HAP-1 (cell line): ENCODE measurements at regions not wholly inside any gene's neighbourhood (a gene's known extent, or its start where the extent isn't known, plus 50 kb on each side); places are given as distances from the start of the nearest gene placed in this dataset.

Source experiments
- DNase-seq, 2 experiments: peaks; one replicate each; pipeline ENCODE4 v3.0.0-alpha.2; 2016 to 2020; ENCODE audit warnings: low spot score in 2 of 2
- H3K27me3 ChIP-seq: fragments of 250-450 bp; sonication (Bioruptor Pico); 2 replicates; pipeline ENCODE4 v1.5.1; 2020; ENCODE audit warnings: low read depth, mild to moderate bottlenecking, moderate library complexity
- H3K36me3 ChIP-seq: fragments of 250-450 bp; sonication (Bioruptor Pico); replicated peaks from 2 replicates; pipeline ENCODE4 v1.5.1; 2020; ENCODE audit warnings: mild to moderate bottlenecking
- H3K4me1 ChIP-seq: fragments of 250-450 bp; sonication (Bioruptor Pico); 2 replicates; pipeline ENCODE4 v1.5.1; 2020; ENCODE audit warnings: mild to moderate bottlenecking
- H3K4me3 ChIP-seq: fragments of 250-450 bp; sonication (Bioruptor Pico); 2 replicates; pipeline ENCODE4 v1.5.1; 2020; ENCODE audit warnings: mild to moderate bottlenecking, moderate library complexity
- H3K9me3 ChIP-seq: fragments of 250-450 bp; sonication (Bioruptor Pico); 2 replicates; pipeline ENCODE4 v1.5.1; 2020; ENCODE audit warnings: mild to moderate bottlenecking, moderate library complexity
- in situ Hi-C: fragments of 300-500 bp; cut with MboI; formaldehyde crosslinking; loops from 3 replicates; pipeline ENCODE4 v1.14.3; 2020; ENCODE audit warnings: low sequenced_read_pairs, inconsistent platforms, mixed read lengths

DNA sequence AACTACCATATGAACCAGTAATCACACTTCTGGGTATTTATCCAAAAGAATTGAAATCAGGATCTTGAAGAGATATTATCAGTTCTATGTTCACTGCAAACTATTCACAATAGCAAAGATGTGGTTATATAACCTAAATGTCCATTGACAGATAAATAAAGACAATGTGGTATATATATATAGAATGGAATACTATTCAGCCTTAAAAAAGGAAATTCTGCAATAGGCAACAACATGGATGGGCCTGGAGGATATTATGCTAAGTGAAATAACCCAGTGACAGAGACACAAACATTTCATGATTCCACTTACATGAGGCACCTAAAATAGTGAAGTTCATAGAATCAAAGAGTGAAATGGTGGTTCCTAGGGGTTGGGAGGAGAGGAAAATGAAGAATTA lies 90.6 kb upstream of the CDK1 start:
- Histone ChIP-seq H3K27me3 (no peaks in the 10 kb centered on the region), H3K4me3 (no peak overlapping the region)
- in situ Hi-C loops: no loop called here

DNA sequence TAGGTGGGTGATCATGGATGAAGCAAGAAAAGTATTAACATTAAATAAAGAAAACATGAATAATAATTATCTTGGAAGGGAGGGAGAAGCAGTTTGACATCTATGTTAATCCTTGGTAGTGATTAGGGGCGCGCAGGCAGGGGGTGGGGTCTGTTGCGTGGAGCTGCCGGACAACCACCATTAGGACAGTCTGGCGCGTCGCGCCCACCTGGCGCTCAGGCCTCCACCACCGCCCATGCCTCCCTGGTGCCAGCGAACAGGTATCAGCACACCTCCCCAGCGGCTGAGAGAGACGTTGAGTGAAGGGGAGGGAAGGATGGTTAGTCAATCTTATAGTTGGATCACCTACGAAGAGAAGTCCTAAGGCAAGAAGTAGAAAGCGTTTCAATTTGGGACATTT lies 94.2 kb upstream of the CDK1 start:
- Histone ChIP-seq H3K4me1 (no peaks in the 10 kb centered on the region), H3K4me3 (no peak overlapping the region), H3K27me3 (no peaks in the 10 kb centered on the region), H3K36me3 (no peaks in the 10 kb centered on the region), H3K9me3 (peaks cover 3% of the 10 kb centered on the region; the same call in 1 of the 2 replicates)
- in situ Hi-C loops: no loop called here
- no peak for DNase-seq

More for the DNA sequence above, 90.6 kb upstream of the CDK1 start:
- H3K36me3 ChIP-seq: no peaks in the 10 kb centered on the region
- 0 out of 2 replicates have a peak, but pooled peaks cover 3% of the 10 kb centered on the region for H3K9me3 ChIP-seq
- no peaks in the 10 kb centered on the region for H3K4me1 ChIP-seq
- DNase-seq: no peak

DNA sequence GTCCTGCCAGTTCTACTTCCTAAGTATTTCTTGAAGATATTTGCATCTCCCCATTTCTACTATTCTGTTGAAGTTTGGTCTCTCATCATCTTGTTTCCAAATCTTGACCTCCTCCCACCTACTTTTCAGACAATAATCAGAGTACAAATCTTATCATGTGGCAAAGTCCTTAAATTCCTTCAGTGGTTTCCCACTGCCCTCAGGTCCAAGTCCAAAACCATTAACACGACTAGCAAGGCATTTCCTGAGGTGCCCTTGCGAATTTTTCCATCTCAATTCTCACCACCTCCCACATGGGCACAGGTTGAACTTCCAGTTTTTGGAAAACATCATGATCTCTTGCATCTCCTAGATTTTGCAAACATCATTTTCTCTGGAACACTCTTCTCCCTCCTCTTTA lies 97.2 kb upstream of the CDK1 start:
- no peaks in the 10 kb centered on the region for H3K36me3 ChIP-seq
- no peak overlapping the region for H3K4me3 ChIP-seq
- no peaks in the 10 kb centered on the region for H3K27me3 ChIP-seq
- H3K4me1 ChIP-seq: no peaks in the 10 kb centered on the region
- H3K9me3 ChIP-seq: peaks cover 3% of the 10 kb centered on the region; the same call in 1 of the 2 replicates
- in situ Hi-C loops: no loop called here
- no peak for DNase-seq

DNA sequence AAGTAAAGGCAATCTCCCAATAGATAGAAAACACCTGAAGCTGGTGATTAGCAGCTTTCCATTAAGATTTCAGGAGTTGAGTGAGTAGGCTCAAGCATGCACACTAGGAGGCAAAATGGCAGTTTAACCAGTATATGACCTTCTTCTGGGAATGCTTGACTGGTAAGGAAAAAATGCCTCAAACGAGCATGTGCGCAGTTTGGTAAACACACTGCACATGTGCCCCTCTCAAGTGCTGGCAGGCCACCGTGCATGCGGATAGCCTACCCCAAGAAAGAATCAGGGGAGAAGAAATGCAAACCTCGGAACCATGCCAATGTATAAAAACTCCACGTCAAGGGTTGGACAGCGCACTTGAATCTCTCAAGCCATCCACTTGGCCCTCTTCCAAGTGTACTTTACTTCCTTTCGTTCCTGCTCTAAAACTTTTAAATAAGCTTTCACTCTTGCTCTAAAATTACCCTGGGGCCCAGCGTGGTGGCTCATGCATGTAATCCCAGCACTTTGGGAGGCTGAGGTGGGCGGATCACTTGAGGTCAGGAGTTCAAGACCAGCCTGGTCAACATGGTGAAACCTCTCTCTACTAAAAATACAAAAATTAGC lies 98.8 kb upstream of the CDK1 start:
- H3K27me3 ChIP-seq: no peaks in the 10 kb centered on the region
- no peaks in the 10 kb centered on the region for H3K4me1 ChIP-seq
- no peaks in the 10 kb centered on the region for H3K36me3 ChIP-seq
- in situ Hi-C loops: no loop called here
- peaks cover 3% of the 10 kb centered on the region; the same call in 1 of the 2 replicates for H3K9me3 ChIP-seq
- H3K4me3 ChIP-seq: no peak overlapping the region
- DNase-seq: no peak

DNA sequence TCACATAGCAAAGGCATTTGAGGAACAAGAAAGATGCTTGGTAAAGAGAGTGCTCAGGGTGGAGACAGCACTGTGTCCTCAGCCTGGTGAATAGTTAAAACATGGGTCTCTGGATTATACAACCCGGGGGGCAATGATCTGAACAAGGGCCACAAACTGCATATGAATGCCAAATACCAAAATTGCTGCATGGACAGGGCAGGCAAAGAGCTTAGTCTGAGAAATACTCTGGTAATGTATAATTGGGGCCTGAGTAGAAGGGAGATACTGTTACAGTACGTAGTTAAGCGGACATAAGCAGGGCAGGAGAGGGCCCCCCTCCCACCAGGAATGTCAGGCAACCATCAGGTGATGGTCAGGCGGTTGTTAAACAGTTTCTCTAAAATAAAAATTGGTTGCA lies 99.3 kb upstream of the CDK1 start:
- H3K9me3 ChIP-seq: peaks cover 3% of the 10 kb centered on the region; the same call in 1 of the 2 replicates
- H3K36me3 ChIP-seq: no peaks in the 10 kb centered on the region
- H3K4me1 ChIP-seq: no peaks in the 10 kb centered on the region
- in situ Hi-C loops: no loop called here
- H3K4me3 ChIP-seq: no peak overlapping the region
- no peaks in the 10 kb centered on the region for H3K27me3 ChIP-seq
- no peak for DNase-seq

DNA sequence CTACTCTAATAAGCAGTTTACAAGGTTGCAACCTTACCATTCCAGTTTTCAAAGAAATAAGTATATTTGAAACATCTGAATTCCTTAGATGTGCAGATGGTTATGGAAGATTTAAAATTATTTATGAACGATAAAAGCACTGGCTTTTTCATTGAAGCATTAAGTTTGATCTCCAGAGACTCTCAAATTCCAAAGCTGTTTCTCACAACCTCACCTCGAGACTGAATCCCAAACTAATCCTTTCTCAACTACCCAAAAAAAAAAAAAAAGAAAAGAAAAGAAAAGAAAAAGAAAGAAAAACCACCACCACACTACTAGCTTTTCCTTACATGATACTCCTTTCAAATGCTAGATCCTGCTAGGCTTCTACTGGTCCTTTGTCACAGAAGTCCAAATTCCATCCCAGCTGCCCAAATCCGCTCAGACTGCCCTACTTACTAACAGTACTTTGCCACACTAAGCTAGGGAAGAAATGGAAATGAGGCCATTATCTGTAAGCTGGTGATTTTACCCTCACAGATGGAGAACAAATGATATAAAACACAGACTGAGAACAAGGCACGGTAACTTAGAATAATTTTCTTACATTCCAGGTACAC lies 100.6 kb upstream of the CDK1 start:
- H3K36me3 ChIP-seq: no peaks in the 10 kb centered on the region
- no peak for DNase-seq
- in situ Hi-C loops: no loop called here

DNA sequence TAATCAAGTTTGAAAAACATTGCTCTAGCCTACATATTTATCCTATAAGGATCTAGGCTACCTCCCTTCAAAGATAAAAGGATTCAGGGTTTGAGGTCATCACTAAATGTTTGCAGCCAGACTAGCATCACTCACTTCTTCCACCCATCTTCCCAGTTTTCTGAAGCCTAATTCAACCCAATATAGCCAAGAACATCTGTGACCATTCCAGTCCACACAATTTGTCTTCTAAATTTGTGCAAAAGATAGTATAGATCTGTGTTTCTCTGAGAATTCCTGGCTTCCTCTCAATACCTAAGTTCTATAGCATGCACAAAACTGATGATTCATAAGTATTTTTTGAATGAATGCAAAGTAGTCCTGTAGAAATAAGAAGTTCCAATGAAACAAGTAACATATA lies 103.0 kb upstream of the CDK1 start:
- Histone ChIP-seq H3K36me3 (no peaks in the 10 kb centered on the region), H3K4me1 (no peaks in the 10 kb centered on the region), H3K27me3 (no peaks in the 10 kb centered on the region), H3K9me3 (no peaks in the 10 kb centered on the region), H3K4me3 (no peak overlapping the region)
- no peak for DNase-seq
- in situ Hi-C loops: no loop called here

More for the DNA sequence above, 100.6 kb upstream of the CDK1 start:
- Histone ChIP-seq H3K27me3 (no peaks in the 10 kb centered on the region), H3K4me3 (no peak overlapping the region), H3K4me1 (no peaks in the 10 kb centered on the region), H3K9me3 (peaks cover 3% of the 10 kb centered on the region; the same call in 1 of the 2 replicates)

DNA sequence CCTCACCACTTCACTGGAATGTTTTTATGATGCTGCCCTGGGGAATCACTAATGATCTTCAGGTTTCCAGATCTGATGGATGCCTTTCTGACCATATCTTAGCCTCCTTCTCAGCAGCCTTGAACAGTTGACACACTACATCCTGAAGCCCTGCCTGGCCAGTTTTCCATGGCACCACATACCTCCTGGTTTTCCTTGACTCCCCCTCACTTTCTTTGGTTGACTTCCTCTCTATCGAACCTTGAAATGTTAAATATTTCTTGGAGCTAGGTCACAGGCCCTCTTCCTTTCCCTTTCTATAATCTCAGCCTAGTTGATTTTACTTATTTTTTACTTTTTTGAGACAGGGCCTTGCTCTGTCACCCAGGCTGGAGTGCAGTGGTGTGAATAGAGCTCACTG lies 108.8 kb upstream of the CDK1 start:
- H3K36me3 ChIP-seq: no peaks in the 10 kb centered on the region
- H3K4me1 ChIP-seq: no peaks in the 10 kb centered on the region
- no peaks in the 10 kb centered on the region for H3K27me3 ChIP-seq
- no peak for DNase-seq
- no peak overlapping the region for H3K4me3 ChIP-seq
- no peaks in the 10 kb centered on the region for H3K9me3 ChIP-seq
- in situ Hi-C loops: no loop called here

DNA sequence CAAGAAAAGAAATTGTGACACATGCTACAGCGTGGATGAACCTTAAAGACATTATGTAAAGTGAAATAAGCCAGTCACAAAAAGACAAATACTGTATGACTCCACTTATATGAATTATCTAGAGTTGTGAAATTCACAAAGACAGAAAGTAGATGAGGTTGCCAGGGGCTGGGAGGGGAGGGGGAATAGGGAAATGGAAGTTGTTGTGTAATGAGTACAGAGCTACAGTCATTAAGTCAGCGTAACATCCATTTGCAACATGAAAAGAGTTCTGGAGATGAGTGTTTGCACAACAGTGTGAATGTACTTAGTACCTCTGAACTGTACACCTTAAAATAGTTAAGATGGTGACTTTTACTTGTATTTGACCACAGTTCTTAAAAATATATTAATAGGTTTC lies 112.1 kb upstream of the CDK1 start:
- in situ Hi-C loops: no loop called here
- H3K9me3 ChIP-seq: no peaks in the 10 kb centered on the region
- DNase-seq: no peak
- no peaks in the 10 kb centered on the region for H3K36me3 ChIP-seq
- H3K4me3 ChIP-seq: no peak overlapping the region
- no peaks in the 10 kb centered on the region for H3K4me1 ChIP-seq
- H3K27me3 ChIP-seq: no peaks in the 10 kb centered on the region

DNA sequence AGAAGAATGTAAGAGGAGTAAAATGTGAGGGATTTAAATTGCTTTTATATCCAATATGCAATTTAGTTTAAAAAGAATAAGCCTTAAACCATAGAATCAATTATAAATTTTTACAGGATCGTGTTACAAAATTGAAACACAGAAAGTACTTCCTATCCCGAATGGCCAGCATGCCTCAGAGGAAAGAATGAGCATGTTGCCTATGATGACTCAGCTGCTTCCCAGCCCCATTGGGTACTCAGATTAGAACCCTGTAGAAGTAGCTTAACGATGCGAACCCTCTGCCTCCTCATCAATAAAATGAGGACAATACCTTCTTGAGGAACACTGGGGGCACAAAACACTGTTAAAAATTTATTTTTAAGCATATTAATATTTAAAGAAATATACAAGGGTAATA lies 113.4 kb upstream of the CDK1 start:
- Histone ChIP-seq H3K36me3 (no peaks in the 10 kb centered on the region), H3K4me3 (no peak overlapping the region), H3K4me1 (no peaks in the 10 kb centered on the region), H3K9me3 (no peaks in the 10 kb centered on the region), H3K27me3 (no peaks in the 10 kb centered on the region)
- DNase-seq: no peak
- in situ Hi-C loops: no loop called here

DNA sequence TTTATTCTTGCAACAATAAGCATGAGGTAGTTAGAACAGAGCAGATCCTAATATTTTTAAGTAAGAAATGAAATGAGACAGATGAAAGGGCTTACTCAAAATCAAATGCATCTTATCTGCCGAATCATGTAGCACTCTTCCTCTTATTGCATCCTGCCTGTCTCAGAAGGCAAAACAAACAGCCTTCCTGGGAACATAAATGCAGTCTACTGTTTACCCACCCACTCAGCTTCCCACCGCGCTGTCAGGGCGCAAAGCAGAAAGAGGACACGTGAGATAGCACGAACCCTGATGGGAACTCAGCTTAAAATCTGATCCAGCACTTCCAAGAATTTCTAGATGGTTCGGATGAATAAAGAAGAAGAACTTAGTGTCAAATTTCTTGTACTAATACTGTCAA lies 114.4 kb upstream of the CDK1 start:
- Histone ChIP-seq H3K9me3 (no peaks in the 10 kb centered on the region), H3K27me3 (no peaks in the 10 kb centered on the region), H3K4me1 (no peaks in the 10 kb centered on the region), H3K4me3 (no peak overlapping the region), H3K36me3 (no peaks in the 10 kb centered on the region)
- in situ Hi-C loops: no loop called here
- no peak for DNase-seq

DNA sequence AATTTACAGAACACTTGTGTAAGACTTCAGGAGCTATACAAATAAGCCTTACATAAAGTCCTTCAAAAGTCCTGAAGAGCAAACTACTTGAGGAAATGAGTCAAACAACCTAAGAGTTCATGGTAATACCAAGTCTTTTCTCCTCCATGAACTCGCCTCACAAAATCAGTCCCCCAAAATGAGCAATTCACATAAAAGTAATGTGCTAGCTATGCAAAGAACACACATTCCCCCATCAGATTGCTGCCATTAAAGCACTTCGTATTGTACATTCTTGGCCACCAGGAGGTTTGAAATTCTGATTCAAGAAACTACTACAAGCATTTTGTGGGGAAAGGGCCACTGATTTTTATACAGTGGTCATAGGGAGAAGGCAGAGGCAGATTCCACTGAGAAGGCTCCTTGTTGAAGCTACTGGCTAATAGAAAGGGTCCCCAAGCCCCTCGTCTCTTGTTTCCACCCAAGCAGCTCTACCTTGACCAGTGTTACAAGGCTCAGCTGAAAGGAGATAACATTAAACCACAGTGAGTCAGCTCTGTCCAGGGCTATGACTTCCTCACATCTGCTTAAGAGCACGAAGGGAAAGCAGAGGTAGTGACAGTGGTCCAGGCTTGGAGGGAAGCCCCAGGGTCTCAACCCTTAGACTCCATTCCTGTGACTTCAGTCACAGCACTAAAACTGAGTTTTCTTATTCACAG lies 115.2 kb upstream of the CDK1 start:
- in situ Hi-C loops: no loop called here
- no peak for DNase-seq
- Histone ChIP-seq H3K27me3 (no peaks in the 10 kb centered on the region), H3K9me3 (no peaks in the 10 kb centered on the region; the same call in 1 of the 2 replicates), H3K4me3 (no peak overlapping the region), H3K4me1 (no peaks in the 10 kb centered on the region), H3K36me3 (no peaks in the 10 kb centered on the region)

DNA sequence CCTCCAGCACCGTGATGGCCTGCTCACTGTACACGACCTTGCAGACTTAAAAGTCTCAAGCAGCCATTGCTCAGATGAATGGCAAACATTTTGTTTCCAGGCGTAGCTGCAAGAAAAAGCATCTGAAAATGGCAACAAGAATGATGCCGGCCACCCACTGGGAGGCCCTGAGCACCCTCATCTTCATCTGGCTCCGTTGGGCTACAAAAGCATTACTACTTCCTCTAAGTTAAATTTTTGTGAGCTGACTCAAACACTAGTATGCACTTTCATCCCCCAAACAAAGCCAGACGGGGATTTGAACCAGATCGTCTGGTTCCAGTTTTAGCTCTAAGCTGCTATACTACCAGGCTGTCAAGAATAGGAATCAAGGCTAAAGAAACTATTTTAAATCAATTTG lies 116.6 kb upstream of the CDK1 start:
- Histone ChIP-seq H3K36me3 (no peaks in the 10 kb centered on the region), H3K27me3 (no peaks in the 10 kb centered on the region), H3K4me3 (no peak overlapping the region), H3K4me1 (no peaks in the 10 kb centered on the region), H3K9me3 (no peaks in the 10 kb centered on the region; the same call in 1 of the 2 replicates)
- DNase-seq: no peak
- in situ Hi-C loops: no loop called here

DNA sequence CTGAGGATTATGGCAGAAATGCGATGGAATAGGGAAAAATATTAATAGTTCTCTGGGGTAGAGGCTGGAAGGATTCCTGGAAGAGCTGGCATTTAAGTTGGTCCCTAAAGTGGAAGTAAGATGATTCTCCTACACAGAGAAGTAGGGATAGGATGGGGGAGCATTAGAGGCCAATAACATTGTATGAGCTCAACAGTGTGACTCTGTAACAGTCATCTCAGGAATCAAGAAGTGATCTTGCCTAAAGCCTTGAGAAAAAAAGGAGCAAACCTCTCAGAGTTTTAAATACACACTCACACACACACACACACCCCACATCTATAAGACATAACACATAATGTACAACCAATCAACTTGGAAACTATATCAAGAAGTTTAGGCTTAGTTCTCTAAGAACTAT lies 117.7 kb upstream of the CDK1 start:
- Histone ChIP-seq H3K27me3 (no peaks in the 10 kb centered on the region), H3K4me1 (no peaks in the 10 kb centered on the region), H3K9me3 (no peaks in the 10 kb centered on the region; the same call in 1 of the 2 replicates), H3K4me3 (no peak overlapping the region), H3K36me3 (no peaks in the 10 kb centered on the region)
- DNase-seq: no peak
- in situ Hi-C loops: no loop called here
